H1 (cell line): ENCODE measurements at regions not wholly inside any gene's neighbourhood (a gene's known extent, or its start where the extent isn't known, plus 50 kb on each side); places are given as distances from the start of the nearest gene placed in this dataset.

Experiments
- EP300 ChIP-seq, 2 experiments: IDR thresholded peaks; 1 replicate in 1 of 2; 2 replicates in 1 of 2; pipeline ENCODE4 v1.6.1; 2011 to 2012; ENCODE audit warnings: low read depth in 2 of 2, low read length in 2 of 2, mild to moderate bottlenecking in 2 of 2, borderline replicate concordance in 1 of 2, inconsistent platforms in 1 of 2, moderate library complexity in 1 of 2
- POLR2A ChIP-seq, 2 experiments: IDR thresholded peaks; 1 replicate in 1 of 2; 2 replicates in 1 of 2; pipeline ENCODE4 v1.6.1; 2011; ENCODE audit warnings: low read depth in 2 of 2, low read length in 2 of 2, mild to moderate bottlenecking in 2 of 2; ENCODE audit errors: control extremely low read depth in 1 of 2
- SP1 ChIP-seq: IDR thresholded peaks from 2 replicates; pipeline ENCODE4 v1.6.1; 2011; ENCODE audit warnings: low read depth, low read length
- SP2 ChIP-seq: IDR thresholded peaks from 2 replicates; pipeline ENCODE4 v1.6.1; 2012; ENCODE audit warnings: mild to moderate bottlenecking, low read length, inconsistent platforms
- TF ChIP-seq, protein P1 (sequence below), 3 experiments: IDR thresholded peaks; 1 replicate in 2 of 3; 2 replicates in 1 of 3; pipeline versions ENCODE4 v1.5.1 to v1.6.1; 2011; ENCODE audit warnings: low read length in 3 of 3, mild to moderate bottlenecking in 3 of 3, inconsistent platforms in 2 of 3, low read depth in 1 of 3, moderate library complexity in 1 of 3; ENCODE audit not compliant: insufficient read depth in 1 of 3; ENCODE audit errors: control extremely low read depth in 1 of 3

DNA sequence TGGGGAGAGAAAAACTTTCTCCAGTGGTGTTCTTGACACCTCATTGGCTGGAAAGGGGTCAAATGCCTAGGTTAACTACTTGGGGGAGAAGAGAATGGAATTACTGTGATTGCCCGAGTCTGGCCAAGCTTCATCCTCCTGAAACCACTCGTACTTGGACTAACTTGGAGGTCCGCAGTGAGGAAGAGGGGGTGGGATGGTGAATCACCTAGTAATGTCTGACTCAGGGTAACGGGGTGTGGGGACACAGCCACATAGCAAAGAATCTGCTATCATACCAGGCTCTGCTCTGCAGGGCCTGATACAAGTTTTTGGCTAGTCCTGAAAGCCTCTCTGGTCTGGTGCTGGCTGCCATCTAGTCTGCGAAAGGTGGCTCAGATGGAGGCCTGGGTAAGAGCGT, 190.9 kb downstream of the RPS24 start:
- TF ChIP-seq EP300 (IDR thresholded peaks at IDR 0.05; ENCODE audit: borderline replicate concordance in 1 of 2, low read depth in 2 of 2, low read length in 2 of 2) (no peak), SP1 (no peak), POLR2A (IDR thresholded peaks at IDR 0.05; ENCODE audit: control extremely low read depth in 1 of 2, low read depth in 2 of 2, low read length in 2 of 2) (no peak), SP2 (no peak)
- TF ChIP-seq, protein P1, sequence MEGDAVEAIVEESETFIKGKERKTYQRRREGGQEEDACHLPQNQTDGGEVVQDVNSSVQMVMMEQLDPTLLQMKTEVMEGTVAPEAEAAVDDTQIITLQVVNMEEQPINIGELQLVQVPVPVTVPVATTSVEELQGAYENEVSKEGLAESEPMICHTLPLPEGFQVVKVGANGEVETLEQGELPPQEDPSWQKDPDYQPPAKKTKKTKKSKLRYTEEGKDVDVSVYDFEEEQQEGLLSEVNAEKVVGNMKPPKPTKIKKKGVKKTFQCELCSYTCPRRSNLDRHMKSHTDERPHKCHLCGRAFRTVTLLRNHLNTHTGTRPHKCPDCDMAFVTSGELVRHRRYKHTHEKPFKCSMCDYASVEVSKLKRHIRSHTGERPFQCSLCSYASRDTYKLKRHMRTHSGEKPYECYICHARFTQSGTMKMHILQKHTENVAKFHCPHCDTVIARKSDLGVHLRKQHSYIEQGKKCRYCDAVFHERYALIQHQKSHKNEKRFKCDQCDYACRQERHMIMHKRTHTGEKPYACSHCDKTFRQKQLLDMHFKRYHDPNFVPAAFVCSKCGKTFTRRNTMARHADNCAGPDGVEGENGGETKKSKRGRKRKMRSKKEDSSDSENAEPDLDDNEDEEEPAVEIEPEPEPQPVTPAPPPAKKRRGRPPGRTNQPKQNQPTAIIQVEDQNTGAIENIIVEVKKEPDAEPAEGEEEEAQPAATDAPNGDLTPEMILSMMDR (IDR thresholded peaks at IDR 0.05; ENCODE audit: control extremely low read depth in 1 of 3, insufficient read depth in 1 of 3, low read depth in 1 of 3, low read length in 3 of 3): no peak
